H54 (cell line): ENCODE measurements at regions not wholly inside any gene's neighbourhood (a gene's known extent, or its start where the extent isn't known, plus 50 kb on each side); places are given as distances from the start of the nearest gene placed in this dataset.

ENCODE experiments used
- DNase-seq: peaks from one replicate; pipeline ENCODE4 v3.0.0; 2011; ENCODE audit warnings: low spot score, mixed read lengths; ENCODE audit not compliant: insufficient read length
- FAIRE-seq: peaks from 3 replicates; lab custom pipeline; 2011; peaks lifted over from hg19 to GRCh38; lab: Jason Lieb, UNC
- POLR2A ChIP-seq: IDR thresholded peaks from 2 replicates; pipeline ENCODE4 v1.6.1; 2011; ENCODE audit warnings: low read depth, mild to moderate bottlenecking, low read length

DNA sequence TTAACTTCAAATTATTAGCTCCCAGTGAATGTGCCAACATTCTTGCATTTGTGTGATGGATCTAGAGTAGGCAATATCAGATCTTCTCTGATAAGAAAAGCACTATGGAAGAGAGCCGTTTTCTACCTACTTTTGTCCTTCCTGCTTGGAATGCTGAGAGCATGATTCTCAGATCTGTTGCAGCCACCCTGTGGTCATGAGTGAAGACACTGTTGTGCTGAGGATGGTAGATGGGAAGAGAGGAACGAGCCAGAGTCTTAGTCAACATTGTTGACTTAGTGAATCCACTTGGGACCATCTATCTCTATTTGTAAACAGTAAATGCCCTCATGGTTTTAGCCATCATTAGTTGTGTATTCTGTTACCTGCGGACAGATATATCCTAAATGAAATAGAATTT is 202.6 kb downstream of the CD109 start:
- no peak for TF ChIP-seq POLR2A
- DNase-seq (no peak), FAIRE-seq (no peak)

DNA sequence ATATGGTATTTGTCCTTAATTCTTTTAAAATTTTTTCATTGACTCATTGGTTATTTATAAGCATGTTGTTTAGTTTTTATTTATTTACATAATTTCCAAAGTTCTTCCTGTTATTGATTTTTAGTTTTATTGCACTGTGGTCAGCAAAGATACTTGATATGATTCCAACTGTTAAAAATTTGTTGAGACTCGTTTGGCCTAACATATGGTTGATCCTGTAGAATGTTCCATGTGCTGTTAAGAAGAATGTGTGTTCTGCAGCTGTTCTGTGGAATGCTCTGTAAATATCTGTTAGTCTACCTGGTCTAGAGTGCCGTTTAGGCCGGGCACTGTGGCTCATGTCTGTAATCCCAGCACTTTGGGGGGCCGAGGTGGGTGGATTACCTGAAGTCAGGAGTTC is 197.7 kb downstream of the CD109 start:
- no peak for DNase-seq
- no peak for TF ChIP-seq POLR2A
- no peak for FAIRE-seq

DNA sequence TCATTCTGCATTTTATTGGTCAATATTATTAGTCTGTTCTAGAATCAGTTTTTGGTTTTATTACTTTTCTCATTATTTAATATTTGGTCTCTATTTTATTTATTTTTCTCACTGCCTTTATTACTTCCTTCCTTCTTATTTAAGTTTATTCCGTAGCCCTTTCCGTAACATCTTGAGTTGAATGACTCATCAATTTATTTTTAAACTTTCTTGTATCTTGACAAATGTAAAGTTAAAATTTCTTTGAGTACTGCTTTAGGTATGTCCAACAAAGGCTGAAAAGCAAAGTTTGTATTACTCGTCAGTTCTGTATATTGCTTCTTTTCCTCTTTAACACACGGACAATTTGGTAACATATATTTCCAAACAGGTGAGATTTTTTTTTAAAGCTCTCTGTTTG is 192.0 kb downstream of the CD109 start:
- TF ChIP-seq POLR2A, result no peak
- FAIRE-seq, result no peak
- DNase-seq, result no peak

DNA sequence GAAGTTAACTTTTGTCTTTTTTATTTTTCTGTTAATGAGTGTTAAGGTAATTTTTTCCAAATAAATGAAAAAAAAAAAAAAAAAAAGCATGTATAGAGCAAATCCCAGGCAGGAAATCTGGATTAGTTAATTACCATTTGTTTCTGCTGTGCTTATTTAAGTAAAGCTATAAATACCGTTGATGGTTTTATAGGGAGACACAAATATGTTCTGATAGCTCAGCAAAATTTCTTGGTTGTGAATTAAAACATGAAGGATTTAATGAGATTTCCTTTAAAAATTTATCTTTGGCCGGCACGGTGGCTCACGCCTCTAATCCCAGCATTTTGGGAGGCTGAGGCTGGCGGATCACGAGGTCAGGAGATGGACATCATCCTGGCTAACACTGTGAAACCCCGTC is 189.4 kb downstream of the CD109 start:
- no peak for TF ChIP-seq POLR2A
- no peak for DNase-seq
- FAIRE-seq, result no peak

- TF ChIP-seq POLR2A, result no peak
- FAIRE-seq, result no peak
- DNase-seq, result no peak
These were observed 188.5 kb downstream of the CD109 start for GRCh38 chr6:73884540-73884939.

GRCh38 chr6:73879501-73880293 is 183.7 kb downstream of the CD109 start:
- no peak for DNase-seq
- FAIRE-seq, result no peak
- TF ChIP-seq POLR2A, result no peak

DNA sequence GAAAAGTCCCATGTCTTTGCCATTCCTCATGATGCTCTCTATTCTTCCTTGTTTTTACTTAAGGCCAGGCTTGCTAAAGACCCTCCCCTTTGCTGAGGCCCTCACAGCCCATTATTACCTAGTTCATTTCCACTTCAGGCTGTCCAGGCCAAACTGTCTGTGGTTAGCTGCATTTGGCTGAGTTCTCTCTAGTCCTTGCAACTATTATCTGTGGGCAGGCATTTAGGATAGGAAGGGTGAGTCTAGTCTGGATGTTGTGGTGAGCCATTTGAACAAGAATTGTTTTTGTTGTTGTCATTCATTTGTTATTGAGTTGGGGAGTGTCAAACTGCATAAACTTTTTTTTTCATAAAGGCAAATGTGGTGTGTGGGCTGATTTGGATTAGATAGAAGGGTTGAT is 182.4 kb downstream of the CD109 start:
- FAIRE-seq (no peak), DNase-seq (no peak)
- TF ChIP-seq POLR2A, result no peak
